NCI-H2171 (cell line): ENCODE measurements at regions not wholly inside any gene's neighbourhood (a gene's known extent, or its start where the extent isn't known, plus 50 kb on each side); places are given as distances from the start of the nearest gene placed in this dataset.

Experiments used
- DNase-seq: peaks from one replicate; lab custom pipeline; 2025; lab: John Stamatoyannopoulos, UW

DNA sequence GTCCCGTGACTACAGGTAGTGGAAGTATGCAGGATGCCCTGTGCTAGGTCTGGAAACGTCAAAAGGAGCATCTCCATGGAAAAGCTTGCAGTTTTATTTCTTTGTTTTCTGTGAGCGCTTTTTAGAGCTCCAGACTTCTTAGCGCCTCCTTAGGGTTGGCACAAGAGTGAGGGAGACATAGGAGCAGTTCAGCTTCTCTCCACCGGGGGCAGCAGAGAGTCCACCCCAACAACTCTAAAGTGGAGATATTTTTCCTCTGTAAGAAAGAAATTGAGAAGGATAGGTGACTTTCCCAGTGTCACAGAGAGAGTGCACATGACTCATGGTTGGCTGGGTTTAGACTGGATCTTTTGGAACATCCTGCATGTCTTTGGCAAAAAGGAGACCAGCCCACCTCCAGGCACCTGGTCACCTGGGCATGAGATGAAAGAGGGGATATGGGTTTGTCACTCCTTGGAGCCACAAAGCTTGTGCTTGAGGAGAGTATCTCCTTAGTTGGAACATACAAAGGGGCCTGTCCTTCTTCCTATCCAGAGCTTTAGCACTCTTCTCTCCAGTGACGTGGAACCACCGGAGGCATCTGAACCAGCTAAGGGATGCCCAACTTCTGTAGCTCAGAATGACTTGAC is 637.7 kb downstream of the SEMA5A start:
- no peak for DNase-seq

DNA sequence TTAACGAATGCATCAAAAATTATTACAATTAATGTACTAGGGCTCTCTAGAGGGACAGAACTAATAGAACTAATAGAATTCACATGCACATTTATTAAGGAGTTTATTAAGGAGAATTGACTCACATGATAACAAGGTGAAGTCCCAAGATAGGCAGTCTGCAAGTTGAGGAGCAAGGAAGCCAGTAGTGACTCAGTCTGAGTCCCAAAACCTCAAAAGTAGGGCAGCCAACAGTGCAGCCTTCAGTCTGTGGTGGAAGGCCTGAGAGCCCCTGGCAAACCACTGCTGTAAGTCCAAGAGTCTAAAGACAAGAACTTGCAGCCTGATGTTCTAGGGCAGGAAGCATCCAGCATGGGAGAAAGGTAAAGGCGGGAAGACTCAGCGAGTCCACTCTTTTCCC is 633.8 kb downstream of the SEMA5A start:
- no peak for DNase-seq

DNA sequence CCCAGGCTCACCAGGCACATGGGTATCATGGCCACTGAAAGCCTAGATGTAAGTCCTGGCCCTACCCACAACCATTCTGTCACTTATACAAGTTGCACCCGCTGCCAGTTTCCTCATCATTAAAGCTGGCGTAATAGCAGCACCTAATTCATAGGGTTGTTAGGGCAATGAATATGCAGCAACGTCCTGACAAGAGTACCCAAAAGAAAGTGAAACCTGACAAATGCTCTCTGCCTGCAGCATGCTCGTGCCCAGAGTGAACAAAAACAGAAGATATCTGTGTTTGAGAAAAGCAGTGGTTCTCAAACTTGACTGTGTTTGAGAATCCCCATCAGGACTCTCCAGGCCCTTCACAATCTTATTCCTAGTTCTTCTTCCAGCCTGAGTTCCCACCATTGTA is 632.4 kb downstream of the SEMA5A start:
- DNase-seq, result no peak

DNA sequence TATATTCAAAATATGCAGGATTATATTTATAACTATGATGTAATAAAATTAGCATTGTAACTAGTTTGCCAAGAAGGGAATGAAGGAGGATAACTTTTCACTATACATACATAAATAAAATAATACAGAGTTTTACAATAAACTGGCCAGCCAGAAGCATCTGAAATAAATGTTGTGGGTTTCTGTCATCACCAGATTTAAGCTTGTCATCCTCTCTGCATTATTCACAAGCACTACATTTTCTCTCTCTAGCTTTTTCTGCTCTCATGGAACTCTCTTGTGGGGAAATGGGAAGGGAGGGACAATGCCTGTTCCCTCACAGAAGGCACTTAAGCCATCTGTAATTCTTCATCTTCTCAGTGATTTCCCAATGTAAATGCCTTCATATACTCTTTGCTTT is 626.8 kb downstream of the SEMA5A start:
- no peak for DNase-seq

DNA sequence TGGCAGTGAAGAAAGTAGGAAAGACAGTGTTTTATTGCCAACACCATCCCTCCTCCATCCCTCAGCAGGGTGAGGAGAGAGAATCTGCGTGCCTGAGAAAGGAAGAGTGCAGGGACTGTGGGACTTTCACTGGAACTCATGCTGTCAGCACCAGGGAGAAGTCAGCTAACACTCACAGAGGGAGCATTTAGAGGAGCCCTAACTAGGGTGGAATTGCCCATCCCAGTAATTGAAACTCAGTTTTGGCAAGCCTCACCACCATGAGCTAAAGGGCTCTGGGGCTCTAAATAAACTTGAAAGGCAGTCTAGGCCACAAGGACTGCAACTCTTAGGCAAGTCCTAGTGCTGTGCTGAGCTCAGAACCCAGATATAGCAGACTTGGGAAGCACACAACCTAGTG is 622.3 kb downstream of the SEMA5A start:
- DNase-seq, result no peak

DNA sequence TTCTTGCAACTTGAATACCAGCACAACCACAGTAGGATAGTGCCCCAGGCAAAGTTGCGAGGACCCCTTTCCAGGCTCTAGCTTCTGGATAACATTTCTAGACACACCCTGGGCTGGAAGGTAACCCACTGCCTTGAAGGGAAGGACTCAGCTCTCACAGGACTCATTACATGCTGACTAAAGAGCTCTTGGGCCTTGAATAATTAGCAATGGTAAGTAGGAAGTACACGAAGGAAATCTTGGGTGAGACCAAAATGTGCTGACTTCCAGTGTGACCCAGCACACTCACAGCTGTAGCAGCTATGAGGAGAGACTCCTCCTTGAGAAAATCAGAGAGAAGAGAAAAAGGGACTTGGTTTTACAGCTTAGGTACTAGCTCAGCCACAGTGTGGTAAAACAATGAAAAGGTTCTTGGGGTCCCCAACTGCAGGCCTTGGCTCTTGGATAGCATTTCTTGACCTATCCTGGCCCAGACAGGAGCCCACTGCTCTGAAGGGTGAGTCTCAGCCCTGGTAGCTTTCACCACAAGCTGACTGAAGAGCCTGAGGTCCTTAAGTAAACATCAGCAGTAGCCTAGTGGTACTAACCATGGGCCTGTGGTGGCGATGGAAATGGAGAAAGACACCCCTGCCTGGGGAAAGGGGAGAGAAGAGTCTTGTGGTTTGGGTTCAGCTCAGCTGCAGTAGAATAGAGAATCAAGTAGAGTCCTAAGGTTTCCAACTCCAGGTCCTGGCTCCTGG is 621.7 kb downstream of the SEMA5A start:
- no peak for DNase-seq

DNA sequence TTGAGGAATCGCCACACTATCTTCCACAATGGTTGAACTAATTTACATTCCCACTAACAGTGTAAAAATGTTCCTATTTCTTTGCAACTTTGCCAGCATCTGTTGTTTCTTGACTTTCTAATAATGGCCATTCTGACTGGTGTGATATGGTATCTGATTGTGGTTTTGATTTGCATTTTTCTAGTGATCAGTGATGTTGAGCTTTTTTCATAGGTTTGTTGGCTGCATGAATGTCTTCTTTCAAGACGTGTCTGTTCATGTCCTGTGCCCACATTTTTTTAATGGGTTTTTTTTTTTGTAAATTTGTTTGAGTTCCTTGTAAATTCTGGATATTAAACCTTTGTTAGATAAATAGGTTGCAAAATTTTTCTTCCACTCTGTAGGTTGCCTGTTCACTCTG is 615.9 kb downstream of the SEMA5A start:
- no peak for DNase-seq

DNA sequence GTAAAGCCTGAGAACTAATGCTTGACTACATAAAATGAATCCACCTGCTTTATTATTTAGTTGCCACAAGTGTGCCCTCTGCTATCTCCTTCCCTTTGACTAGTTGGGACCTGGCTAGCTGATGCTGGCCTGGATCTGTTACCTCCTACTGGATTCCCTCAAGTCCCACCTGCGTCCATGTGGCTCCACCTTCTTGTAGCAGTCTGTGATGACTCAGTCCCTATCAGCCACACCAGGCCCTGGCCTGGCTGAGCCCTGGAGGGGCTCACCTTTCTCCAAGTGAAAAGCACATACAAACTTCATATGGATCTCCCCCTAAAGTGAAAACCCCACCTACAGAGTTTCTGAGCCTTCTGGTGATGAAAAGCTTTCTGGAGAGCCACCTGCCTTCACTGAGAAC is 611.4 kb downstream of the SEMA5A start:
- DNase-seq, result no peak

DNA sequence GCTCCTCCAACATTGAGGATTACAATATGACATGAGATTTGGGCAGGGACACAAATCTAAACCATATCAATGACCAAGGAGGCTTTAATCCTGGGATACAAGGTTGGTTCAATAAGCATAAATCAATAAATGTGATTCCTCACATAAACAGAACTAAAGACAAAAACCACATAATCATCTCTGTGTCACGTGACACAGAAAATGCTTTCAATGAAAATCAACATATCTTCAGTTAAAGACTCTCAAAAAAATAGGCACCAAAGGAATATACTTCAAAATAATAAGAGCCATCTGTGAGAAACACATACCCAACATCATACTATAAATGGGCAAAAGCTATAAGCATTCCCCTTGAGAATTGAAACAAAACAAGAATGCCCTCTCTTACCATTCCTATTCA is 604.9 kb downstream of the SEMA5A start:
- DNase-seq, result no peak

DNA sequence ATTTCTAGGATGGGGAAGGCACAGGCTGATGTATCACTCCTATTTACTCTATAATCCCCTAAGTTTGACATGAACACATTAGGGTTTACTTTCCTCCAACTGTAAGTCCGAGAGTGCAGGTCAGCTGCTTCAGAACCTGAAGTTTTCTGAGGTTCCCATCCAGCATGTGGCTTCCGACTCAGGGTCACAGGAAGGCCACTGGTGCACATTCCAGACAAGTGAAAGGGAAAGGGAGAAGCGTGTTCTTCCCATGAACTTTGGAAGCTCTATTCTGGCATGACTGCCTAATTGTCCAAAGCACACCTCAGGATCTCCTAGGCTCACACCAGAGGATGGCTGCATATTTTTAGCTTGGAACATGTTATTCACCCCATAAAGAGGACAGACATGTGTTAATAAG is 602.6 kb downstream of the SEMA5A start:
- DNase-seq, result no peak

DNA sequence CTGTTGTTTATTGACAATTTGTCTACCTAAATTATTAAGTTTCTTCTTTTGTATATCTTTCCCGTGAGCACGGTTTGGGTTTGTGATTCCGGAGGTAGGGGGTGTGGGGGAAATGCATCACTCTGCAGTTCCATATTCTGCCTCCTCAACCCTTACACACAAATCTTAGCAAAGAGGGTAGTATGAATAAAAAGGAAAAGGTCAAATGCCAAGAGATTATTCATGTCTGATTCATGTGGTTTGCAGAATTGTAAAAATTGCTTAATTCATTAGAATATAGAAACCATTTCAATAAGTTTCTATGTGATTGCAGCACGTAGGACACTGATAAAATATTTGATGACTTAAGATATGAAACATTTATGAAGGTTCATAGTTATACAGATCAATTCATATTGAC is 601.9 kb downstream of the SEMA5A start:
- no peak for DNase-seq

DNA sequence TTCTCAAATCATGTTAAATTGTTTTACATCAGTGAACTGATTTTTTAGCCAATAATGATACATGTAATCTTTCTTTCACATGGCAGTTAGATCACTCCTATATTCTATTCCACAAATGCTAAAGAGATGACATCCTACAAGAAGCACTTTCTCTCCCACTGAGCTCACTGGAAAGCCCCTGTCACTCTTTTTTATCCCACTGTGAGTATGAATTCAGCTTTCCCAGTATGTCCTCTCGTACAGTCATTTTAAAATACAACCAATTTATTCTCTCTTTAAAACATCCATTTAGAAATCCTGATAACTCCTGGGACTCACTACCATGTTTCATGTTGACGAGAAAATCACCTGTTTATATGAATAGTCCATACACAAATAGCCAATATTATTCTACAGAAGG is 599.9 kb downstream of the SEMA5A start:
- DNase-seq, result no peak

DNA sequence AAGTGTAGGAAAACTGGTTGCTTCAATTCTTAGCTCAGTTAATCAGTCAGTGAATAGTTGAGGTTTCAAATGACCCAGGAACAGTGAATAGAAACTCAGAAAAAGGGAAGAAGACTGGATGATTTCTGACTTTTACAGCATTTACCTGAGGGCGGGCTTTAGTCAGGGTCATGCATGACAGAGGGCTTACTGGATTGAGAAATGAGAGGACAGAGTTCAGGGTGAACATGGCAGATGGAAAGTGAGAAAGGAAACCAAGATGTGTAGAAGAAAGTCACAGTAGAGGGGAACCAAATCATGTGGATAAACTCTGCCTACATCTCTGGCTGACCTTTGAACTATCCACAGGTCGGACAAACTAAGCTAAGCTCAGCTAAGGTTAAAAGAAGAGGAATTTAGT is 596.0 kb downstream of the SEMA5A start:
- DNase-seq, result no peak

DNA sequence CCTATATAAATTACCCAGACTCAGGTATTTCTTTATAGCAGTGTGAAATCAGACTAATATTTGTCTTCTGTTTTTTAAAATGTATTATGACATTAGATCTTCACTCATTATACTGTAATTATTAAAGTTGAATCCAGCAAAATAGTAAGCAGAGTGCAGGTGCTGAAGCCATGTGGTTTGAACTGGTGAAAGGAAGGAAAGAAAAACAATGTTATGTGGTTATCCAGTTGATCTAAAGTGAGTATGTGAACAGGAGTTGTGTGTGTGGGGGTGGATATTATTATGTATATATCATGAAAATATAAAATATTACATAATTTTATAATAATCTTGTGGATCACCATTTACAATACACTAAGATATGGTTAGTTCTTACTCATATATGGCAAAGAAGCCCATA is 593.7 kb downstream of the SEMA5A start:
- no peak for DNase-seq

DNA sequence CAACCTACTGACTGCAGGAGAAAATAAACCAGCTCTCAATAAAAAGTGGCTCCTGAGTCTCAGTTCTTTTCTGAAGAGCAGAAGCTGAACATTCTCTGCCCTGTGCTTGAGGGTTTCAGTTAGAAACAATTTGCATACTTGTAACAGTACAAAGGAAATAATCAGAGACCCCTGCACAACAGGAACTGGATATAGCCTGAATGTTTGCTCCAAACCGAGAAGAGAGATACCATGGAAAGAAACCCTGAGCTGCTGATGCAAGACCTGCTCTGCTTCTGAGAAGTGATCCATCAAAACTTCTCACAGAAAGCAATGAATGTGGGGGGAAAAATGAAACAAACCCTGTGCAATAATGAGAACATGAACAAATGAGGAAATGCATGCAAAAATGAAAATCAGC is 592.9 kb downstream of the SEMA5A start:
- no peak for DNase-seq

DNA sequence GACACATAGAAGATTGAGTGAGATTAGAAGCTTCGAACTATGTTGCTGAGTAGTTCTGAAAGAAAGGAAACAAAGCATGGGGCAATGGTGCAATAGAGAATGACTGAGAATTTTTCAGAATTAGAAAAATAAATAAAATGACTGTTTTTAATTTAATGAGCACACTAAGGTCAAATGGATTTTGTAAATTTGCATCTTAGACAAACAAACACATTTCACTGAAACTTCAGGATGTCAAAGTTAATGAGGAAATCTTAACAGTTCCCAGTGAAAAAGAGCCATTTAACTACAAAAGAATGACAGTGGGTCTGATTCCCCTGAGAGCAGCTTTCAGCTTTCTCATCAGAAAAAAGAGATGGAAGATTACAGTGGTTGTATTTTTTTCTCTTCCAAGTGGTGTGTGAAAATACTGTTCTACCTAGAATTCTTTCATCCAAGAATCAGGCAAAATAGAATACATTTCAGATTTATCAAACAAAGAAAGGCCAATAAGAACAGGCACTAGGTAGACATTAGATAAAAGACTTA is 591.9 kb downstream of the SEMA5A start:
- DNase-seq, result no peak

DNA sequence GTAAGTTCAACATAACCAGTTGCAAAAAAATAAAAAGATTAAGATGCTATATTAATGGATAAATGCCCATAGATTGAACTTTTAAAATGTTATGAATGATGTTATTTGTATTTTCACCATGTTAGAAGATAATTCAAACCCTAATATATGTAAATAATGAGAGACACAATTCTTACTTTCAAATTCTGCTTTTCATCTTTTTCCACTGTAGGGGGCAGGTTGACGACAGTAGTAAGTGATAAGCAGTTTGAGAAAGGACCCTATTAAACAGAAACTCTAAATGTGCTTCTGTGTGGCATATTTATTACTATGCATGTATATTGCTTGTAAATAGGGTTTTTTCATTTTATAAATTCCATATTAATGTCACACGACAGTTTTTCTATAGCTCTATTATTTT is 591.1 kb downstream of the SEMA5A start:
- DNase-seq, result no peak

DNA sequence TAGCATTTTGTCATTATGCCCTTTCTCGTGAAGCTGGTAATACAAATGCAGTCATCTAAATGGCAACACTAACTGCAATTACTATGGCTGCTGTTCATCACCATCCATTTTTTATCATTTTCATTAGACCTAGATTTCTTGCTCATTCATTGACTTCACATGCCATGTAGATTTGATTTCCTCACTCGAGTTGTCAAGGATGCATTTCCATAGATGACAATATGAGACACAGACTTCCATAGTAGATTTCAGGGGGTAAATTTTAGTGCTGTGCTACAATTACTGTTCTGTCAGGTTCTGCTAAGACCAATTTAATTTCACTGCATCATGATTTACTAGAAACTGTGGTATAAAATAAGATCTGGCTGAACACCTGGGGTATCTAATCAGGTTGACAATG is 589.2 kb downstream of the SEMA5A start:
- no peak for DNase-seq

DNA sequence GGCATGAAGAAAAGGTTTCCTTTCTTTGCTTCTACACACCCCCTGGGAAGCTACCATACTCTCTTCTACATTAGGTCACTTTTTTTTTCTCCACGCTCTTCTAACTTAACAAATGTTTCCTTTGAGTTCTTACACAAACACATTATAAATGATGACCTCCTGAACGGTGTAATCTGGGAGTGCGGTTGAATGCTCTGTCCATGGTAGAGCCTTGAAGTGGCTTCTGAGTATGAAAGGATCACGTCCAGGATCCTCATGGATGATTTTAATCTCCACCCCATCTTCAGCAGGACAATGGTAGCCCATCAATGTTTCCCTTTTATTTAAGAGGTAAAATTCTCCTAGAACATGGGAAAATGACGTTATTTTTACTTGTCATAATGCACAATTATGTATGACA is 587.3 kb downstream of the SEMA5A start:
- DNase-seq, result no peak

DNA sequence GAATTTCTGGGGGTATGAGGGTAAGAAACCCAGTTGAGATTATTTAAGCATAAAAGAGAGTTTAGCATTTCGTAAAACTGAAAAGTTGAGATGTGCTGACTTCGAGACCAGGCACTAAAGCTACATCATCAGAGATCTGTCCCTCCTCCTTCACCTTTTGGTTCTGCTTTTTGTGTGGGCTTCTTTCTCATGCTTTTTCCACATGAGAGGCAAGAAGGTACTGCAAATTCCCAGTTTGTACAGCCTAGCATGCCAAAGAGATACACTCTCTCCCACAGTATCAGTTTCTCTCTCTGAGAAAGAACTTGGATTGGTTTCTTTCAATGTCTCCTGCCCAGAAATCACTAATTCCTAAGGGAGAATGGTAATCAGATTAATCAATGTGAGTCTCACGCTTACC is 584.7 kb downstream of the SEMA5A start:
- no peak for DNase-seq

DNA sequence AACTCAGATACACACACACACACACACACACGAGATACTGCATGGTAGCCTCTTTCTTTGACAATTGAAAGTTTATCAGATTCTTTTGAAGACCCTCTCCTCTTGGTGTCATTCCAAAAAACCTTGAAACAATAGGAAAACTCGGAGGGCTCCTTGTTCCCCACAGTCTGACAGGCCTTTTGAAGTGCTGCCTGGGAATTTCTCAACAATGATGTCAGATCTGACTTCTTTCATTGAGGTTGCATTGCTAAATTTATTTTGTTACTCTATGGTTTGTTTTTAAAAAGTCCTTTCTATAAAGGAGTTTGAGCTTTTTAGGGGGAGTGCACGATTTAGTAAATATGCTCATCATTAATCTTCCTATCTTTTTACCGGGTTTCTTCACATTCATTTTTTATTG is 583.9 kb downstream of the SEMA5A start:
- DNase-seq, result no peak

DNA sequence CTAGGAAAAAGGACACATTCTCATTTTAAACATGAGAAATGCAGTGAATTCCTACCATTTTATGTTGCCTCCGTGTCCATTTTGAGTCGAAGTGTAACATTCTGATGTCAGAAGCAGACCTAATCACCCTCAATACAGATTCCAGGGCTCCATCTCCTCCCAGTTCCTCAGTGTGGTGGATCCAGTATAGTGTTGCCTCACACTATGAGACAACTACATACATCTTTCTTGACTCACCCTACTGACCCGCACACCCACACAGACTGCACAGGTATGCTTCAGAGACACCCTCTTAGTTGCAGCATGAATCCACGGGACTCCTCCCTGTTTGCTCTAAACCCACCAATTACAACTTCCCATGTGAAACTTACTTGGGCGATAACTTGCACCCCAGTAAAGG is 564.9 kb downstream of the SEMA5A start:
- no peak for DNase-seq

DNA sequence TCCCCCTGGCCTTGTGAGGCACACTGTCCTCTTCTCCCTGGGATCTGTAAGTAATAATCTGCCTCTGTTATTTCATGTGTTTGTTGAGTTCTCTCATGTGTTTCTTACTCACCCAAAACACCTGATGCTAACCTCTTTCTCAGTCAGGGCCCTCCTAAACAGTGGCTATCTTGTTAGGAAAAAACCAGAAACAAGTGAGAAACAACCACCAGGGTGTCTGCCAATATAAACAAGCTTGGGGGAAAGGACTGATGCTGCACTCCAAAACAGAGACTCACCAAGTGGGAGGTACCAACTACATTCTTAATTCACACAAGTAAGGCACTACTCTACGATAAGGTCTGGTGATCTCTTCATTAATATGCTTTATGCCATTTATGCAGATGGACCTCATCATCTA is 564.4 kb downstream of the SEMA5A start:
- no peak for DNase-seq

DNA sequence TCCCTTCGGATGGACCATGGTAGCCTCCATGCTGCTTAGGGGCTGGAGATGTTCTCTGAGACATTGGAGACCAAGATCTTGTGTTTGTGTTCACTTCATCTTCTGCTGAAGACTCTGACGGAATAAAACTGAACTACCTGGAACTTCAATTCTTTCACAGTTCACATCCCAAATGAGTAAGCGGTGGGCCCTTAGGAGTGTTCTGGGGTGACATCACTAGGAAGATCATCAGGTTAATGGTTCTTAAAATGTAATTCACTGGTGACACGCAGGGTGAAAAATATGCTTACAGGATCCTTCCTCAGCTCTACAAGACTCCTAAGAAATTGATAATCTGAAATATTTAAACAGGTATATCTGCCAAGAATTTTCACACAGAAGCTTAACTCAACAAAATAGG is 561.5 kb downstream of the SEMA5A start:
- DNase-seq, result no peak
